Endothelial cell of umbilical vein (primary cell): ENCODE measurements at regions not wholly inside any gene's neighbourhood (a gene's known extent, or its start where the extent isn't known, plus 50 kb on each side); places are given as distances from the start of the nearest gene placed in this dataset.

Experiments used
- BruUV-seq: library from RNA; stranded (reverse); fragments of 400-500 nt; replicated peaks from 2 replicates; lab custom pipeline; 2021; lab: Mats Ljungman, UMichigan
- CTCF ChIA-PET: fragments of 300-600, 350-600 bp; sonication (Branson Sonifier 250); formaldehyde crosslinking; loops from one replicate; lab custom pipeline; 2021; ENCODE audit warnings: antibody characterized with exemption, inconsistent platforms; lab: Charles Lee
- POLR2A ChIA-PET: fragments of 300-600, 350-600 bp; sonication (Branson Sonifier 250); formaldehyde crosslinking; loops from one replicate; lab custom pipeline; 2021; ENCODE audit warnings: antibody characterized with exemption, inconsistent platforms; lab: Charles Lee
- DNase-seq: peaks from one replicate; pipeline ENCODE4 v3.0.0-alpha.2; 2011; ENCODE audit warnings: low read depth, low spot score
- FAIRE-seq: peaks from 2 replicates; lab custom pipeline; 2011; peaks lifted over from hg19 to GRCh38; lab: Jason Lieb, UNC
- H2AFZ ChIP-seq: 2 replicates; pipeline ENCODE4 v1.6.0; 2012; ENCODE audit warnings: low read depth, low read length, control low read depth, inconsistent platforms
- H3K27ac ChIP-seq: 2 replicates; pipeline ENCODE4 v1.5.1; 2011; ENCODE audit warnings: low read depth, mild to moderate bottlenecking, control low read depth, low read length, moderate library complexity; ENCODE audit not compliant: insufficient read depth
- H3K27me3 ChIP-seq, 2 experiments: 2 replicates each; pipeline versions ENCODE4 v1.6.0 to v1.6.1; 2011; ENCODE audit warnings: low read length in 2 of 2, mixed read lengths in 1 of 2; ENCODE audit not compliant: control insufficient read depth in 2 of 2, insufficient read depth in 2 of 2
- H3K36me3 ChIP-seq, 2 experiments: 2 replicates in 1 of 2; 3 replicates in 1 of 2; pipeline ENCODE4 v1.5.1; 2011; ENCODE audit warnings: low read length in 2 of 2, mild to moderate bottlenecking in 1 of 2, moderate library complexity in 1 of 2; ENCODE audit not compliant: control insufficient read depth in 2 of 2, insufficient read depth in 2 of 2; ENCODE audit errors: extremely low read depth in 1 of 2
- H3K4me1 ChIP-seq: 3 replicates; pipeline ENCODE4 v1.5.1; 2011; ENCODE audit warnings: mild to moderate bottlenecking, low read length; ENCODE audit not compliant: control insufficient read depth, insufficient read depth; ENCODE audit errors: extremely low read depth
- H3K4me2 ChIP-seq: 2 replicates; pipeline ENCODE4 v1.6.1; 2011; ENCODE audit warnings: low read length, control low read depth, mixed read lengths; ENCODE audit not compliant: insufficient read depth
- H3K4me3 ChIP-seq, 3 experiments: fragments of 200-600 bp in 1 of 3; sonication (generic), shearing (Covaris generic) in 1 of 3; replicated peaks in 1 of 3; 2 replicates each; pipeline ENCODE4 v1.5.1; 2011 to 2016; ENCODE audit warnings: control low read depth in 3 of 3, low read length in 3 of 3, mild to moderate bottlenecking in 2 of 3, inconsistent platforms in 1 of 3, low read depth in 1 of 3, moderate library complexity in 1 of 3; ENCODE audit not compliant: insufficient read depth in 1 of 3
- H3K79me2 ChIP-seq: 2 replicates; pipeline ENCODE4 v1.6.0; 2012; ENCODE audit warnings: low read length, inconsistent platforms; ENCODE audit not compliant: control insufficient read depth, insufficient read depth
- H3K9ac ChIP-seq: replicated peaks from 2 replicates; pipeline ENCODE3; 2011; ENCODE audit warnings: low read length, control low read depth; ENCODE audit not compliant: insufficient read depth; ENCODE audit errors: extremely low read depth
- H3K9me1 ChIP-seq: replicated peaks from 3 replicates; pipeline ENCODE4 v1.6.0; 2011; ENCODE audit warnings: mild to moderate bottlenecking, low read length; ENCODE audit not compliant: control insufficient read depth, insufficient read depth; ENCODE audit errors: extremely low read depth
- H3K9me3 ChIP-seq: replicated peaks from 2 replicates; pipeline ENCODE4 v1.5.1; 2012; ENCODE audit warnings: low read length, inconsistent platforms; ENCODE audit not compliant: control insufficient read depth, insufficient read depth
- H4K20me1 ChIP-seq: replicated peaks from 2 replicates; pipeline ENCODE3; 2011; ENCODE audit warnings: mild to moderate bottlenecking, low read length; ENCODE audit not compliant: control insufficient read depth, insufficient read depth; ENCODE audit errors: extremely low read depth
- CTCF ChIP-seq, 2 donors: IDR thresholded peaks; 1 replicate in 1 of 2; 2 replicates in 1 of 2; pipeline ENCODE4 v1.5.1; 2011; ENCODE audit warnings: low read length in 2 of 2, mild to moderate bottlenecking in 2 of 2, moderate library complexity in 2 of 2, control low read depth in 1 of 2, inconsistent platforms in 1 of 2, low read depth in 1 of 2; ENCODE audit not compliant: insufficient read depth in 1 of 2; ENCODE audit errors: extremely low read depth in 1 of 2
- EZH2 ChIP-seq: IDR thresholded peaks from 2 replicates; pipeline ENCODE4 v1.6.1; 2012; ENCODE audit warnings: borderline replicate concordance, low read depth, mild to moderate bottlenecking, moderate library complexity, low read length, inconsistent platforms; ENCODE audit not compliant: severe bottlenecking
- FOS ChIP-seq: IDR thresholded peaks from 2 replicates; pipeline ENCODE4 v1.6.1; 2011; ENCODE audit warnings: mild to moderate bottlenecking, low read length, moderate library complexity, borderline replicate concordance; ENCODE audit not compliant: insufficient read depth
- GATA2 ChIP-seq: IDR thresholded peaks from 2 replicates; pipeline ENCODE4 v1.7.0; 2011; ENCODE audit warnings: low read depth, mild to moderate bottlenecking, moderate library complexity, mixed read lengths, low read length; ENCODE audit not compliant: insufficient read length, insufficient read depth
- JUN ChIP-seq: IDR thresholded peaks from 2 replicates; pipeline ENCODE4 v1.6.1; 2011; ENCODE audit warnings: borderline replicate concordance, low read depth; ENCODE audit not compliant: insufficient read length, insufficient read depth
- MYC ChIP-seq: IDR thresholded peaks from one replicate; pipeline ENCODE4 v1.6.1; 2011; ENCODE audit warnings: mild to moderate bottlenecking, low read depth, low read length
- POLR2A ChIP-seq: IDR thresholded peaks from 2 replicates; pipeline ENCODE4 v1.6.1; 2012; ENCODE audit warnings: low read depth, mild to moderate bottlenecking, control low read depth, low read length
- POLR2AphosphoS5 ChIP-seq: IDR thresholded peaks from 2 replicates; pipeline ENCODE4 v1.6.1; 2012; ENCODE audit warnings: low read depth, mild to moderate bottlenecking, control low read depth, low read length, moderate library complexity; ENCODE audit not compliant: insufficient read depth
- dilution Hi-C: fragments of 300-500 bp; cut with MboI; formaldehyde crosslinking; loops from one replicate; pipeline ENCODE4 v1.15.0; 2019; ENCODE audit warnings: low sequenced_read_pairs; ENCODE audit not compliant: extremely low pct_ligation_motif_present
- intact Hi-C: fragments of 100-400 bp; cut with micrococcal nuclease; formaldehyde crosslinking; loops from one replicate; pipeline ENCODE4 v1.10.0; 2022
- TF ChIP-seq, protein P1 (sequence below): IDR thresholded peaks from 2 replicates; pipeline ENCODE4 v1.6.1; 2011; ENCODE audit not compliant: insufficient read depth, insufficient read length

GRCh38 chr2:8239531-8240088 is 442.2 kb upstream of the ID2 start:
- H3K4me1 ChIP-seq = no peaks in the 10 kb centered on the region
- no peaks in the 10 kb centered on the region for H3K9me1 ChIP-seq
- TF ChIP-seq GATA2 = no peak
- TF ChIP-seq POLR2A = no peak
- no peak for TF ChIP-seq EZH2
- TF ChIP-seq JUN = no peak
- no peak for TF ChIP-seq MYC
- TF ChIP-seq POLR2AphosphoS5 = no peak
- TF ChIP-seq, protein P1, sequence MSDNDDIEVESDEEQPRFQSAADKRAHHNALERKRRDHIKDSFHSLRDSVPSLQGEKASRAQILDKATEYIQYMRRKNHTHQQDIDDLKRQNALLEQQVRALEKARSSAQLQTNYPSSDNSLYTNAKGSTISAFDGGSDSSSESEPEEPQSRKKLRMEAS = no peak
- no peak for TF ChIP-seq CTCF (IDR thresholded peaks at IDR 0.05; ENCODE audit: extremely low read depth in 1 of 2, insufficient read depth in 1 of 2, low read depth in 1 of 2, low read length in 2 of 2)
- no peak for TF ChIP-seq FOS
- no peak overlapping the region for H2AFZ ChIP-seq
- no peaks in the 10 kb centered on the region for H4K20me1 ChIP-seq
- DNase-seq (no peak), FAIRE-seq (no peak)
- H3K4me2 ChIP-seq = no peak overlapping the region
- intact Hi-C loops (no loop called here), dilution Hi-C loops (no loop called here)
- POLR2A ChIA-PET = no interaction called here
- H3K9me3 ChIP-seq = no peaks in the 10 kb centered on the region
- no peak overlapping the region for H3K9ac ChIP-seq
- no peaks in the 10 kb centered on the region for H3K27me3 ChIP-seq
- H3K36me3 ChIP-seq = no peaks in the 10 kb centered on the region
- no peaks in the 10 kb centered on the region for H3K79me2 ChIP-seq
- BruUV-seq = no TSS peak
- CTCF ChIA-PET = no interaction called here
- no peak overlapping the region for H3K27ac ChIP-seq
- H3K4me3 ChIP-seq = no peak overlapping the region
